Hepatocyte (in vitro differentiated cells): ENCODE measurements at regions not wholly inside any gene's neighbourhood (a gene's known extent, or its start where the extent isn't known, plus 50 kb on each side); places are given as distances from the start of the nearest gene placed in this dataset.
"Not testable (repeated sequence)": the region's sequence is repeated elsewhere in the genome, so short reads cannot be mapped to it uniquely, and the experiment has no call there.

ENCODE experiments used
- CTCF ChIP-seq: fragments of 200-600 bp; sonication (generic); IDR thresholded peaks from 2 replicates; pipeline ENCODE4 v1.5.1; 2016; ENCODE audit warnings: antibody characterized with exemption, mild to moderate bottlenecking; ENCODE audit not compliant: poor library complexity
- EZH2 ChIP-seq: fragments of 200-600 bp; sonication (generic); IDR thresholded peaks from 2 replicates; pipeline ENCODE4 v1.6.1; 2016; ENCODE audit warnings: antibody characterized with exemption, mild to moderate bottlenecking, borderline replicate concordance

GRCh38 chr4:170788540-170789051, 698.8 kb upstream of the AADAT start:
- TF ChIP-seq EZH2, CTCF: not testable (repeated sequence)
